Ovary (tissue), 3 donors: ENCODE measurements at regions not wholly inside any gene's neighbourhood (a gene's known extent, or its start where the extent isn't known, plus 50 kb on each side); places are given as distances from the start of the nearest gene placed in this dataset.

Source experiments
- CTCF ChIP-seq, 3 donors: fragments of 450-650 bp in 2 of 3; fragments of 200-600 bp in 1 of 3; IDR thresholded peaks; one replicate each; pipeline versions ENCODE4 v1.5.1 to v1.8.0; 2016 to 2022; ENCODE audit warnings: antibody characterized with exemption in 3 of 3, mild to moderate bottlenecking in 1 of 3
- POLR2A ChIP-seq: fragments of 450-650 bp; IDR thresholded peaks from one replicate; pipeline ENCODE4 v1.6.1; 2017; ENCODE audit warnings: antibody characterized with exemption, mild to moderate bottlenecking, moderate library complexity
- donor health status: DM: no; HTN: no; CAD: no.

GRCh38 chr13:81986308-81986707 is 1645.4 kb upstream of the SPRY2 start:
- TF ChIP-seq POLR2A (no peak), CTCF (IDR thresholded peaks at IDR 0.05) (no peak)
